ENCODE measurements at regions not wholly inside any gene's neighbourhood (a gene's known extent, or its start where the extent isn't known, plus 50 kb on each side); places are given as distances from the start of the nearest gene placed in this dataset.

- Histone ChIP-seq H3K36me3 (ENCODE audit: control insufficient read depth in 1 of 2, insufficient read depth in 2 of 2, low read length in 2 of 2) (no peaks in the 10 kb centered on the region), H3K4me3 (replicated peaks in 1 of 2; ENCODE audit: low read depth in 1 of 2, low read length in 2 of 2) (no peak overlapping the region), H3K4me1 (ENCODE audit: control insufficient read depth in 1 of 2, insufficient read depth in 2 of 2, low read length in 2 of 2) (no peaks in the 10 kb centered on the region), H4K20me1 (ENCODE audit: insufficient read depth) (no peaks in the 10 kb centered on the region; the same call in 1 of the 2 replicates), H3K27me3 (ENCODE audit: insufficient read depth, low read length) (no peaks in the 10 kb centered on the region), H3K9me3 (ENCODE audit: control insufficient read depth in 1 of 2, insufficient read depth in 1 of 2, low read depth in 1 of 2, low read length in 2 of 2) (no peaks in the 10 kb centered on the region), H3K9me2 (ENCODE audit: insufficient read depth) (no peaks in the 10 kb centered on the region), H3K27ac (ENCODE audit: low read depth, low read length) (no peak overlapping the region), H2AFZ (ENCODE audit: low read depth, low read length, poor library complexity, severe bottlenecking) (no peak overlapping the region), H3K4me2 (ENCODE audit: low read length) (no peak overlapping the region), H3K9ac (ENCODE audit: low read length) (no peak overlapping the region), H3K79me2 (ENCODE audit: insufficient read depth, low read length) (no peaks in the 10 kb centered on the region)
- POLR2A ChIA-PET = no interaction called here
- DNase-seq (ENCODE audit: low read depth, low spot score) = no peak
- RAD21 ChIA-PET (ENCODE audit: low non-redundant PET in 1 of 2, low total read pairs in 2 of 2, uncharacterized antibody in 2 of 2, unreplicated experiment in 2 of 2) = no interaction called here
- no peak for ATAC-seq
- intact Hi-C loops (cut with micrococcal nuclease) = no loop called here
- no TSS peak for BruUV-seq (replicated peaks)
- CTCF ChIA-PET = no interaction called here
- no peak for TF ChIP-seq POLR2A (IDR thresholded peaks at IDR 0.05; ENCODE audit: borderline replicate concordance, extremely low read depth, insufficient read depth, insufficient read length)
- no peak for TF ChIP-seq ZFX (IDR thresholded peaks at IDR 0.05)
Observed at GRCh38 chr6:94511502-94512088, 1065.7 kb upstream of the MANEA start.

GRCh38 chr6:94510877-94511276 lies 1066.5 kb upstream of the MANEA start:
- no peaks in the 10 kb centered on the region for H3K27me3 ChIP-seq (ENCODE audit: insufficient read depth, low read length)
- H3K4me3 ChIP-seq (replicated peaks in 1 of 2; ENCODE audit: low read depth in 1 of 2, low read length in 2 of 2) = no peak overlapping the region
- RAD21 ChIA-PET (ENCODE audit: low non-redundant PET in 1 of 2, low total read pairs in 2 of 2, uncharacterized antibody in 2 of 2, unreplicated experiment in 2 of 2) = no interaction called here
- H3K27ac ChIP-seq (ENCODE audit: low read depth, low read length) = no peak overlapping the region
- no peaks in the 10 kb centered on the region; the same call in 1 of the 2 replicates for H4K20me1 ChIP-seq (ENCODE audit: insufficient read depth)
- no peak for DNase-seq (ENCODE audit: low read depth, low spot score)
- CTCF ChIA-PET = no interaction called here
- no peak overlapping the region for H3K9ac ChIP-seq (ENCODE audit: low read length)
- ATAC-seq = no peak
- no peaks in the 10 kb centered on the region for H3K79me2 ChIP-seq (ENCODE audit: insufficient read depth, low read length)
- no peaks in the 10 kb centered on the region for H3K36me3 ChIP-seq (ENCODE audit: control insufficient read depth in 1 of 2, insufficient read depth in 2 of 2, low read length in 2 of 2)
- no peak overlapping the region for H3K4me2 ChIP-seq (ENCODE audit: low read length)
- intact Hi-C loops (cut with micrococcal nuclease) = no loop called here
- H3K9me2 ChIP-seq (ENCODE audit: insufficient read depth) = no peaks in the 10 kb centered on the region
- no peaks in the 10 kb centered on the region for H3K9me3 ChIP-seq (ENCODE audit: control insufficient read depth in 1 of 2, insufficient read depth in 1 of 2, low read depth in 1 of 2, low read length in 2 of 2)
- no peak overlapping the region for H2AFZ ChIP-seq (ENCODE audit: low read depth, low read length, poor library complexity, severe bottlenecking)
- no TSS peak for BruUV-seq (replicated peaks)
- TF ChIP-seq CEBPB (IDR thresholded peaks at IDR 0.05; ENCODE audit: low read depth) = no peak
- no peak for TF ChIP-seq MAX (IDR thresholded peaks at IDR 0.05)
- TF ChIP-seq CTCF (IDR thresholded peaks at IDR 0.05 in 2 of 3, conservative IDR thresholded peaks at IDR 0.05 in 1 of 3; ENCODE audit: borderline replicate concordance in 1 of 3, insufficient read depth in 1 of 3, low read depth in 2 of 3, low read length in 2 of 3) = no peak
- no peak for TF ChIP-seq POLR2A (IDR thresholded peaks at IDR 0.05; ENCODE audit: borderline replicate concordance, extremely low read depth, insufficient read depth, insufficient read length)
- no peak for TF ChIP-seq EGR1 (IDR thresholded peaks at IDR 0.05; ENCODE audit: low read depth)
- no peak for TF ChIP-seq RAD21 (IDR thresholded peaks at IDR 0.05; ENCODE audit: low read depth)
- no peak for TF ChIP-seq SIN3A (IDR thresholded peaks at IDR 0.05; ENCODE audit: low read depth)
- no peak for TF ChIP-seq EZH2 (IDR thresholded peaks at IDR 0.05)
- TF ChIP-seq FOSL1 (IDR thresholded peaks at IDR 0.05; ENCODE audit: low read depth) = no peak
- no peak for TF ChIP-seq POLR2AphosphoS5 (IDR thresholded peaks at IDR 0.05; ENCODE audit: low read depth, low read length)
- TF ChIP-seq, protein P1, sequence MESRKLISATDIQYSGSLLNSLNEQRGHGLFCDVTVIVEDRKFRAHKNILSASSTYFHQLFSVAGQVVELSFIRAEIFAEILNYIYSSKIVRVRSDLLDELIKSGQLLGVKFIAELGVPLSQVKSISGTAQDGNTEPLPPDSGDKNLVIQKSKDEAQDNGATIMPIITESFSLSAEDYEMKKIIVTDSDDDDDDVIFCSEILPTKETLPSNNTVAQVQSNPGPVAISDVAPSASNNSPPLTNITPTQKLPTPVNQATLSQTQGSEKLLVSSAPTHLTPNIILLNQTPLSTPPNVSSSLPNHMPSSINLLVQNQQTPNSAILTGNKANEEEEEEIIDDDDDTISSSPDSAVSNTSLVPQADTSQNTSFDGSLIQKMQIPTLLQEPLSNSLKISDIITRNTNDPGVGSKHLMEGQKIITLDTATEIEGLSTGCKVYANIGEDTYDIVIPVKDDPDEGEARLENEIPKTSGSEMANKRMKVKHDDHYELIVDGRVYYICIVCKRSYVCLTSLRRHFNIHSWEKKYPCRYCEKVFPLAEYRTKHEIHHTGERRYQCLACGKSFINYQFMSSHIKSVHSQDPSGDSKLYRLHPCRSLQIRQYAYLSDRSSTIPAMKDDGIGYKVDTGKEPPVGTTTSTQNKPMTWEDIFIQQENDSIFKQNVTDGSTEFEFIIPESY (IDR thresholded peaks at IDR 0.05; ENCODE audit: extremely low read depth, insufficient replicate concordance, low read length) = no peak
- no peak for TF ChIP-seq SP1 (IDR thresholded peaks at IDR 0.05; ENCODE audit: low read depth)
- TF ChIP-seq ELF1 (IDR thresholded peaks at IDR 0.05; ENCODE audit: borderline replicate concordance, low read depth) = no peak
- no peak for TF ChIP-seq JUND (IDR thresholded peaks at IDR 0.05)
- TF ChIP-seq, protein P2, sequence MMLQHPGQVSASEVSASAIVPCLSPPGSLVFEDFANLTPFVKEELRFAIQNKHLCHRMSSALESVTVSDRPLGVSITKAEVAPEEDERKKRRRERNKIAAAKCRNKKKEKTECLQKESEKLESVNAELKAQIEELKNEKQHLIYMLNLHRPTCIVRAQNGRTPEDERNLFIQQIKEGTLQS (IDR thresholded peaks at IDR 0.05) = no peak
- TF ChIP-seq ZNF274 (IDR thresholded peaks at IDR 0.05; ENCODE audit: low read depth, low read length) = no peak
- no peaks in the 10 kb centered on the region for H3K4me1 ChIP-seq (ENCODE audit: control insufficient read depth in 1 of 2, insufficient read depth in 2 of 2, low read length in 2 of 2)
- POLR2A ChIA-PET = no interaction called here

All from HCT116 (cell line).